Activated naive CD4-positive, alpha-beta T cell treated with anti-CD3 and anti-CD28 coated beads, Interleukin-2, amount 50 U/mL, for 24 hours (primary cell): ENCODE measurements at regions not wholly inside any gene's neighbourhood (a gene's known extent, or its start where the extent isn't known, plus 50 kb on each side); places are given as distances from the start of the nearest gene placed in this dataset.

Source experiments
- H3K27ac Mint-ChIP-seq: one replicate; pipeline ENCODE4 v1.8.0; 2021; ENCODE audit warnings: mild to moderate bottlenecking, mixed read lengths
- H3K27me3 Mint-ChIP-seq: one replicate; pipeline ENCODE4 v1.8.0; 2021; ENCODE audit warnings: mixed read lengths
- H3K36me3 Mint-ChIP-seq: one replicate; pipeline ENCODE4 v1.8.0; 2021; ENCODE audit warnings: mixed read lengths
- H3K4me1 Mint-ChIP-seq: one replicate; pipeline ENCODE4 v1.8.0; 2021; ENCODE audit warnings: mixed read lengths
- H3K4me3 Mint-ChIP-seq: one replicate; pipeline ENCODE4 v1.8.0; 2021; ENCODE audit warnings: mild to moderate bottlenecking, mixed read lengths
- H3K9me3 Mint-ChIP-seq: one replicate; pipeline ENCODE4 v1.8.0; 2021; ENCODE audit warnings: mixed read lengths

- no peak overlapping the region for H3K27ac Mint-ChIP-seq
- no peaks in the 10 kb centered on the region for H3K36me3 Mint-ChIP-seq
- H3K9me3 Mint-ChIP-seq: no peaks in the 10 kb centered on the region
- no peak overlapping the region for H3K4me3 Mint-ChIP-seq
- peaks cover 4% of the 10 kb centered on the region for H3K27me3 Mint-ChIP-seq
- no peaks in the 10 kb centered on the region for H3K4me1 Mint-ChIP-seq
Measured at GRCh38 chr14:104323551-104324175, 185.3 kb downstream of the KIF26A start.

- Mint-ChIP-seq H3K27ac (no peak overlapping the region), H3K4me1 (no peaks in the 10 kb centered on the region), H3K27me3 (peaks cover 2% of the 10 kb centered on the region), H3K36me3 (peaks cover 3% of the 10 kb centered on the region), H3K4me3 (no peak overlapping the region), H3K9me3 (peaks cover 8% of the 10 kb centered on the region)
Measured at GRCh38 chr14:104326848-104327247, 188.5 kb downstream of the KIF26A start.

GRCh38 chr14:104328607-104329006 is 190.2 kb downstream of the KIF26A start:
- Mint-ChIP-seq H3K9me3 (peaks cover 8% of the 10 kb centered on the region), H3K27ac (no peak overlapping the region), H3K36me3 (peaks cover 3% of the 10 kb centered on the region), H3K4me3 (no peak overlapping the region), H3K27me3 (no peaks in the 10 kb centered on the region), H3K4me1 (no peaks in the 10 kb centered on the region)

DNA sequence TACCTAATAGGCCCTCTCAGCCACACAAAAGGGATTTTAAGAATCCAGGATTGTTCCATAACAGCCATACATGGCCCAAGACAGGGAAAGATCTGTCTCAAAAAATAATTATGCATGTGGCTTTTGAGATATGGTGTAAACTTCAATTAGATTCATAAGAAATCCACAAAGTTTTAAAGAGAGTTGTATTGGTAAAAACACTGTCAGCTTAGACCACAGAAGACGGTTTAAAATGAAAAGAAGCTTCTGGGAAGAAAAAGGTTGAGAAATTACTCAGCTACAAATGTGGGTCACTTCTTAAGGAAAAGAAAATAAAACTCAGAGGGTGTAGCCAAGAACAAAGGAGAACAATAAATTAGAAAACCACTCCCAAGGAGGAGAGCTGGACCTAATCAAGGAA is 191.4 kb downstream of the KIF26A start:
- H3K4me1 Mint-ChIP-seq: no peaks in the 10 kb centered on the region
- H3K36me3 Mint-ChIP-seq: peaks cover 3% of the 10 kb centered on the region
- H3K27me3 Mint-ChIP-seq: no peaks in the 10 kb centered on the region
- no peak overlapping the region for H3K27ac Mint-ChIP-seq
- peaks cover 8% of the 10 kb centered on the region for H3K9me3 Mint-ChIP-seq
- H3K4me3 Mint-ChIP-seq: no peak overlapping the region

- Mint-ChIP-seq H3K9me3 (peaks cover 8% of the 10 kb centered on the region), H3K27ac (no peak overlapping the region), H3K27me3 (no peaks in the 10 kb centered on the region), H3K4me1 (no peaks in the 10 kb centered on the region), H3K4me3 (no peak overlapping the region), H3K36me3 (peaks cover 3% of the 10 kb centered on the region)
Measured at GRCh38 chr14:104331871-104332605, 193.7 kb downstream of the KIF26A start.

- Mint-ChIP-seq H3K4me1 (no peaks in the 10 kb centered on the region), H3K9me3 (peaks cover 8% of the 10 kb centered on the region), H3K27ac (no peak overlapping the region), H3K27me3 (no peaks in the 10 kb centered on the region), H3K36me3 (peaks cover 3% of the 10 kb centered on the region), H3K4me3 (no peak overlapping the region)
Measured at GRCh38 chr14:104332634-104333270, 194.4 kb downstream of the KIF26A start.

DNA sequence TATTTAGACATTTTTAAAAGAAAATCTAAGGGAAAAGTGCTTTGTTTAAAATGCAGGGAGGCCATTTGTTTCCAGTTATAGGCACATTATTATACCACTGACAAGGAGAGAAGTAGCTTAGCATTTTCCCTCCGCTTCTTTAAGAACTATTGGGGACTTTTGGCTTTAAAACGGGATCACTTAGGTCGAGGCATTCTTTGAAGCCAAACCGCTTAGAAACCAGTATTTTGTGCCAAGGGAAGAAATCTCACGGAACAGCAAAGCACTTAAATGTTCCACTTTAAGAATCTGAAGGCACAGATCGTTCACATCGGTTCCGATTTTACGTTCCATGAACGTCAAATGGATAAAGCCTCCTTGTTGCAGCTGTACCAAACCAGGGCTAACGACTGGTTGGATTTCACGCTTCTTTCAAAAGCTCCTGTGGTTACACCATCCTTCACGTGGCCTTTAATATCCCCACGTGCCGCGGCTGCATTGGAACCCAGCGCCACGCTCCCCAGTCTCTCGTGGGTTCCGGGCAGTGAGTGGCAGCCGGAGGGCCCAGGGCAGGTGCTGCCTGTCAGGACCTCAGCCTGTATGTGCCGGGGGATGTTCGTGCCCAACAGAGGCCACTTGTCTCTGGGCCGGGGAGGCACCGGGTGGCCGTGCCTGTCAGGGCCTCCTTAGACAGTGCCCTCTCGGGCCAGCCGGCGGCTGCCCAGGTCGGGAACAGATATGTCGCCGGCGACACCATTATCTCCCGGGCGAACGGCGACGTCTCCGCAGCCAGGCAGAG is 195.4 kb downstream of the KIF26A start:
- Mint-ChIP-seq H3K4me1 (no peaks in the 10 kb centered on the region), H3K4me3 (no peak overlapping the region), H3K27me3 (no peaks in the 10 kb centered on the region), H3K9me3 (peaks cover 17% of the 10 kb centered on the region), H3K36me3 (peaks cover 10% of the 10 kb centered on the region), H3K27ac (no peak overlapping the region)

- Mint-ChIP-seq H3K4me1 (no peaks in the 10 kb centered on the region), H3K27me3 (no peaks in the 10 kb centered on the region), H3K9me3 (peaks cover 17% of the 10 kb centered on the region), H3K4me3 (no peak overlapping the region), H3K36me3 (peaks cover 9% of the 10 kb centered on the region), H3K27ac (no peak overlapping the region)
Measured at GRCh38 chr14:104334424-104335161, 196.2 kb downstream of the KIF26A start.

GRCh38 chr14:104335176-104335575 is 196.8 kb downstream of the KIF26A start:
- Mint-ChIP-seq H3K9me3 (peaks cover 17% of the 10 kb centered on the region), H3K36me3 (peaks cover 9% of the 10 kb centered on the region), H3K27me3 (no peaks in the 10 kb centered on the region), H3K4me1 (no peaks in the 10 kb centered on the region), H3K4me3 (no peak overlapping the region), H3K27ac (no peak overlapping the region)

- H3K9me3 Mint-ChIP-seq: peaks cover 17% of the 10 kb centered on the region
- peaks cover 9% of the 10 kb centered on the region for H3K36me3 Mint-ChIP-seq
- H3K4me1 Mint-ChIP-seq: no peaks in the 10 kb centered on the region
- H3K27me3 Mint-ChIP-seq: no peaks in the 10 kb centered on the region
- no peak overlapping the region for H3K4me3 Mint-ChIP-seq
- H3K27ac Mint-ChIP-seq: no peak overlapping the region
Measured at GRCh38 chr14:104335611-104336010, 197.2 kb downstream of the KIF26A start.

GRCh38 chr14:104337351-104337750 is 199.0 kb downstream of the KIF26A start:
- no peaks in the 10 kb centered on the region for H3K4me1 Mint-ChIP-seq
- H3K4me3 Mint-ChIP-seq: no peak overlapping the region
- H3K9me3 Mint-ChIP-seq: peaks cover 9% of the 10 kb centered on the region
- peaks cover 2% of the 10 kb centered on the region for H3K27me3 Mint-ChIP-seq
- H3K27ac Mint-ChIP-seq: no peak overlapping the region
- peaks cover 7% of the 10 kb centered on the region for H3K36me3 Mint-ChIP-seq

DNA sequence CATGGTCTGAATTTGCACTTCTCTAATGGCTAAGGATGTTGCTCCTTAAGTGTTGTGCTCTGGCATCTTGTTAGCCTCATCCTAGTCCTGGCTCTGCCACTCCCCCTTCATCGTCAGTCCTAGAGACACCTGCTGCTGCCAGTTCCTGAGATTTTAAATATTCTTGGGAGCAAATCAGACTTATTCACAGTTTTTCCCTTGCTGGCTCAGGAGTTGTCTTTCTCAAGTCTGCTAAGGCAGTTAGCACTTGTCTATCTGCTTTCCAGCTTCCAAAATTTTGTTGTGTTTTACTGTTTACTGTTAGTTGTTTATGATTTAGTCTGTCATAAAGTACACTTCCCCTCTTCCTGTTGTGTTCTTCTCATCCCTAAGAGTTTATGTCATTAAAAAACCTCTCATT is 201.0 kb downstream of the KIF26A start:
- Mint-ChIP-seq H3K4me3 (no peak overlapping the region), H3K36me3 (peaks cover 7% of the 10 kb centered on the region), H3K27ac (no peak overlapping the region), H3K4me1 (no peaks in the 10 kb centered on the region), H3K9me3 (peaks cover 9% of the 10 kb centered on the region), H3K27me3 (peaks cover 2% of the 10 kb centered on the region)

- no peak overlapping the region for H3K27ac Mint-ChIP-seq
Measured at GRCh38 chr14:104339829-104340228, 201.4 kb downstream of the KIF26A start.

DNA sequence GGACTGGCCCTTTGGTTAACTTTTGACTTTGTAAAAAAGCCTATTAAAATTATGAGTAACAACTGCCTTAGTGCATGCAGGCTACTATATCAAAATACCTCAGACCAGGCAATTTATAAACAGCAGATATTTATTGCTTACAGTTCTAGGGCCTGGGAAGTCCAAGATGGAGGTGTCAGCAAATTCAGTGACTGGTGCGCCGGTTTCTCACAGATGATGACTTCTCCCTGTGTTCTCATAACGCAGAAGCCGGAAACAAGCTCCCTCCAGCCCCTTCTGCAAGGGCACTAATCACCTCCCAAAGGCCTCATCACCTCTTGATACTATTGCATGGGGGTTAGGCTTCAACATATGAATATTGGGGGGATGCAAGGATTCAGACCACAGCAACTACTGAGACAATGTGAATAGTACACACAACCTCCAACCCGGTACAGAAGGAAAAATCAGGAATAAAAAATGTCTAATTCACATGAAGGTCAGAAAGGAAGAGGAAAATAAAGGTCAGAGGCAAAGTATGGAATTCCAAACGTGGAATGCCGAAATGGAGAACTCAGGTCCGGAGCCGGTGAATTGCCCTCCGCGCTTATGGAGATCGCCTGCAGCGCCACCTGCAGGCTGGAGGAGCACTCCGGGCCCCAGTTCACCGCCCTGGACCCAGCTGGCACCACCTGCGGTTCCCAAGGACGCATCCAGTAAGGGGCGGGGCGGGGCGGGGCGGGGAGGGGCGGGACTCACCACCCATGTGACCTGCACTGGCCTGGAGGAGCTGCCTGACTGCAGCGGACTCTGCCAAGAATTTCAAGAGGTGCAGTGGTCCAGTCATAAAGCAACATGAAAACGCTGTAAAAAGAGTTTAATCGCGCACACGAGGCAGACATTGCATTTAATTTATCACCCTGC is 203.4 kb downstream of the KIF26A start:
- H3K4me3 Mint-ChIP-seq: no peak overlapping the region
- peaks cover 9% of the 10 kb centered on the region for H3K9me3 Mint-ChIP-seq
- no peak overlapping the region for H3K27ac Mint-ChIP-seq
- H3K36me3 Mint-ChIP-seq: peaks cover 7% of the 10 kb centered on the region
- H3K4me1 Mint-ChIP-seq: no peaks in the 10 kb centered on the region
- peaks cover 4% of the 10 kb centered on the region for H3K27me3 Mint-ChIP-seq

More at GRCh38 chr14:104339829-104340228, 201.4 kb downstream of the KIF26A start:
- Mint-ChIP-seq H3K36me3 (peaks cover 7% of the 10 kb centered on the region), H3K4me3 (no peak overlapping the region), H3K9me3 (peaks cover 9% of the 10 kb centered on the region), H3K27me3 (peaks cover 4% of the 10 kb centered on the region), H3K4me1 (no peaks in the 10 kb centered on the region)
